Mesenchymal stem cell (in vitro differentiated cells and primary cell): ENCODE measurements at regions not wholly inside any gene's neighbourhood (a gene's known extent, or its start where the extent isn't known, plus 50 kb on each side); places are given as distances from the start of the nearest gene placed in this dataset.

Experiments
- DNase-seq: peaks from one replicate; pipeline ENCODE4 v3.0.0-alpha.2; 2013
- H2AFZ ChIP-seq: one replicate; pipeline ENCODE4 v1.6.1; 2013; ENCODE audit warnings: low read depth, mild to moderate bottlenecking, control low read depth, inconsistent platforms, low read length, moderate library complexity
- H2AK5ac ChIP-seq: 2 replicates; pipeline ENCODE4 v1.6.1; 2013; ENCODE audit warnings: low read length, moderate library complexity, mild to moderate bottlenecking, inconsistent platforms; ENCODE audit not compliant: severe bottlenecking
- H2BK120ac ChIP-seq: one replicate; pipeline ENCODE4 v1.6.1; 2013; ENCODE audit warnings: low read depth, mild to moderate bottlenecking, inconsistent platforms, low read length, moderate library complexity
- H2BK12ac ChIP-seq, 2 experiments: one replicate each; pipeline ENCODE4 v1.6.1; 2013; ENCODE audit warnings: inconsistent platforms in 2 of 2, low read length in 2 of 2, mild to moderate bottlenecking in 2 of 2, moderate library complexity in 2 of 2, control low read depth in 1 of 2
- H2BK15ac ChIP-seq: one replicate; pipeline ENCODE4 v1.6.1; 2013; ENCODE audit warnings: mild to moderate bottlenecking, low read depth, inconsistent platforms; ENCODE audit not compliant: poor library complexity, severe bottlenecking
- H2BK5ac ChIP-seq: 2 replicates; pipeline ENCODE4 v1.6.1; 2013; ENCODE audit warnings: low read depth, mild to moderate bottlenecking, low read length, control low read depth, inconsistent platforms; ENCODE audit not compliant: poor library complexity, severe bottlenecking
- H3K14ac ChIP-seq, 2 experiments: one replicate each; pipeline ENCODE4 v1.6.1; 2013; ENCODE audit warnings: inconsistent platforms in 2 of 2, low read length in 2 of 2, control low read depth in 1 of 2, mild to moderate bottlenecking in 1 of 2, moderate library complexity in 1 of 2
- H3K18ac ChIP-seq, 2 experiments: one replicate each; pipeline ENCODE4 v1.6.1; 2013; ENCODE audit warnings: inconsistent platforms in 2 of 2, low read length in 2 of 2, control low read depth in 1 of 2, low read depth in 1 of 2, mild to moderate bottlenecking in 1 of 2
- H3K23ac ChIP-seq, 2 experiments: one replicate each; pipeline ENCODE4 v1.6.1; 2013; ENCODE audit warnings: inconsistent platforms in 2 of 2, low read length in 2 of 2, mild to moderate bottlenecking in 2 of 2, moderate library complexity in 2 of 2, control low read depth in 1 of 2
- H3K27ac ChIP-seq: 2 replicates; pipeline ENCODE4 v1.5.1; 2013; ENCODE audit warnings: mild to moderate bottlenecking, moderate library complexity, low read length, control low read depth, inconsistent platforms; ENCODE audit not compliant: poor library complexity, severe bottlenecking
- H3K27me3 ChIP-seq, 2 experiments: 2 replicates each; pipeline versions ENCODE4 v1.6.1 to v1.7.0; 2013; ENCODE audit warnings: low read length in 2 of 2, mild to moderate bottlenecking in 2 of 2, moderate library complexity in 2 of 2, control low read depth in 1 of 2, inconsistent platforms in 1 of 2; ENCODE audit not compliant: control insufficient read depth in 1 of 2, insufficient read depth in 1 of 2
- H3K36me3 ChIP-seq, 2 experiments: 2 replicates each; pipeline versions ENCODE4 v1.6.1 to v1.7.0; 2013; ENCODE audit warnings: low read length in 2 of 2, control low read depth in 1 of 2, inconsistent platforms in 1 of 2, low read depth in 1 of 2, mild to moderate bottlenecking in 1 of 2; ENCODE audit not compliant: insufficient read depth in 2 of 2, control insufficient read depth in 1 of 2
- H3K4ac ChIP-seq, 2 experiments: one replicate each; pipeline ENCODE4 v1.6.1; 2013; ENCODE audit warnings: inconsistent platforms in 2 of 2, low read length in 2 of 2, mild to moderate bottlenecking in 2 of 2, moderate library complexity in 2 of 2, control low read depth in 1 of 2, low read depth in 1 of 2
- H3K4me1 ChIP-seq: 2 replicates; pipeline ENCODE4 v1.6.1; 2013; ENCODE audit warnings: low read depth, low read length, control low read depth; ENCODE audit not compliant: control insufficient read depth, insufficient read depth
- H3K4me2 ChIP-seq: 2 replicates; pipeline ENCODE4 v1.6.1; 2013; ENCODE audit warnings: low read length, mild to moderate bottlenecking, inconsistent platforms; ENCODE audit not compliant: poor library complexity, severe bottlenecking
- H3K4me3 ChIP-seq, 2 experiments: 2 replicates each; pipeline versions ENCODE4 v1.5.1 to v1.7.0; 2013; ENCODE audit warnings: low read length in 2 of 2, mild to moderate bottlenecking in 2 of 2, control low read depth in 1 of 2, low read depth in 1 of 2; ENCODE audit not compliant: insufficient read depth in 1 of 2
- H3K79me1 ChIP-seq: replicated peaks from 2 replicates; pipeline ENCODE4 v1.6.1; 2013; ENCODE audit warnings: mild to moderate bottlenecking, control low read depth, low read length, inconsistent platforms; ENCODE audit not compliant: poor library complexity, severe bottlenecking
- H3K9ac ChIP-seq: 2 replicates; pipeline ENCODE4 v1.7.0; 2013; ENCODE audit warnings: mild to moderate bottlenecking, low read length, moderate library complexity
- H3K9me3 ChIP-seq: 2 replicates; pipeline ENCODE4 v1.7.0; 2013; ENCODE audit warnings: mild to moderate bottlenecking, low read length; ENCODE audit not compliant: control insufficient read depth
- H4K8ac ChIP-seq: one replicate; pipeline ENCODE4 v1.6.1; 2013; ENCODE audit warnings: inconsistent platforms, mild to moderate bottlenecking, low read length, moderate library complexity
- H4K91ac ChIP-seq: one replicate; pipeline ENCODE4 v1.6.1; 2013; ENCODE audit warnings: mild to moderate bottlenecking, low read length, inconsistent platforms
- WGBS: methylation state at CpG from one replicate; pipeline ENCODE4 v1.1.7; 2013; ENCODE audit warnings: mixed read lengths; 5-methylcytosine and 5-hydroxymethylcytosine counted together

GRCh38 chr2:51657849-51658248 lies 625.9 kb upstream of the NRXN1 start:
- H2BK120ac ChIP-seq: no peak overlapping the region
- whole genome bisulfite sequencing: 100% methylated on average over 3 of the region's 4 CpGs
- no peak overlapping the region for H3K4me3 ChIP-seq

GRCh38 chr2:51650769-51651168 lies 618.8 kb upstream of the NRXN1 start:
- no peak overlapping the region for H2AK5ac ChIP-seq
- H3K27me3 ChIP-seq: no peaks in the 10 kb centered on the region
- H3K9me3 ChIP-seq: peaks cover 7% of the 10 kb centered on the region
- H2BK15ac ChIP-seq: no peak overlapping the region
- H3K27ac ChIP-seq: no peak overlapping the region
- H2BK120ac ChIP-seq: no peak overlapping the region
- no peaks in the 10 kb centered on the region for H3K79me1 ChIP-seq
- no peak overlapping the region for H3K14ac ChIP-seq
- no peak overlapping the region for H4K91ac ChIP-seq
- no peak overlapping the region for H3K23ac ChIP-seq
- H2AFZ ChIP-seq: no peak overlapping the region
- H3K4me2 ChIP-seq: no peak overlapping the region
- H2BK5ac ChIP-seq: no peak overlapping the region
- H3K9ac ChIP-seq: no peak overlapping the region
- no peak for DNase-seq
- H3K4me1 ChIP-seq: no peaks in the 10 kb centered on the region
- H3K4ac ChIP-seq: no peak overlapping the region
- no peak overlapping the region for H4K8ac ChIP-seq
- no peak overlapping the region for H3K4me3 ChIP-seq
- H2BK12ac ChIP-seq: no peak overlapping the region
- H3K18ac ChIP-seq: no peak overlapping the region
- H3K36me3 ChIP-seq: no peaks in the 10 kb centered on the region

More at GRCh38 chr2:51657849-51658248, 625.9 kb upstream of the NRXN1 start:
- no peak overlapping the region for H2BK15ac ChIP-seq
- no peak overlapping the region for H2AFZ ChIP-seq
- no peak overlapping the region for H3K4ac ChIP-seq
- H3K23ac ChIP-seq: no peak overlapping the region
- no peak for DNase-seq
- no peak overlapping the region for H3K18ac ChIP-seq
- H3K4me2 ChIP-seq: no peak overlapping the region
- H4K8ac ChIP-seq: no peak overlapping the region
- no peak overlapping the region for H3K9ac ChIP-seq
- H3K27ac ChIP-seq: no peak overlapping the region
- no peak overlapping the region for H4K91ac ChIP-seq
- no peak overlapping the region for H2BK12ac ChIP-seq
- peaks cover 5% of the 10 kb centered on the region for H3K9me3 ChIP-seq
- no peaks in the 10 kb centered on the region for H3K4me1 ChIP-seq
- no peaks in the 10 kb centered on the region for H3K27me3 ChIP-seq
- no peaks in the 10 kb centered on the region for H3K36me3 ChIP-seq
- H2AK5ac ChIP-seq: no peak overlapping the region
- H2BK5ac ChIP-seq: no peak overlapping the region
- H3K79me1 ChIP-seq: no peaks in the 10 kb centered on the region
- no peak overlapping the region for H3K14ac ChIP-seq

GRCh38 chr2:51649366-51649765 lies 617.4 kb upstream of the NRXN1 start:
- H3K4ac ChIP-seq: no peak overlapping the region
- H3K79me1 ChIP-seq: no peaks in the 10 kb centered on the region
- no peak overlapping the region for H3K18ac ChIP-seq
- no peak overlapping the region for H4K91ac ChIP-seq
- no peak overlapping the region for H2BK5ac ChIP-seq
- no peak overlapping the region for H4K8ac ChIP-seq
- H3K36me3 ChIP-seq: no peaks in the 10 kb centered on the region
- H2BK120ac ChIP-seq: no peak overlapping the region
- H2BK12ac ChIP-seq: no peak overlapping the region
- no peak overlapping the region for H3K23ac ChIP-seq
- no peak overlapping the region for H3K14ac ChIP-seq
- no CpG with 5 or more reads among the region's 1 CpG for WGBS
- H3K27me3 ChIP-seq: no peaks in the 10 kb centered on the region
- no peak overlapping the region for H3K4me2 ChIP-seq
- no peak overlapping the region for H2BK15ac ChIP-seq
- H2AFZ ChIP-seq: no peak overlapping the region
- DNase-seq: no peak
- no peak overlapping the region for H3K9ac ChIP-seq
- H2AK5ac ChIP-seq: no peak overlapping the region
- no peak overlapping the region for H3K27ac ChIP-seq
- peaks cover 7% of the 10 kb centered on the region for H3K9me3 ChIP-seq
- no peaks in the 10 kb centered on the region for H3K4me1 ChIP-seq
- H3K4me3 ChIP-seq: no peak overlapping the region

- no peak overlapping the region for H2BK15ac ChIP-seq
- H2BK5ac ChIP-seq: no peak overlapping the region
- no peak overlapping the region for H4K91ac ChIP-seq
- no peaks in the 10 kb centered on the region for H3K79me1 ChIP-seq
- no peak overlapping the region for H2AFZ ChIP-seq
- no peak overlapping the region for H3K18ac ChIP-seq
- H4K8ac ChIP-seq: no peak overlapping the region
- H3K14ac ChIP-seq: no peak overlapping the region
- H3K36me3 ChIP-seq: no peaks in the 10 kb centered on the region
- no peak overlapping the region for H3K23ac ChIP-seq
- no peak for DNase-seq
- no peak overlapping the region for H2BK12ac ChIP-seq
- peaks cover 3% of the 10 kb centered on the region for H3K9me3 ChIP-seq
- no peak overlapping the region for H3K4ac ChIP-seq
- no peak overlapping the region for H3K27ac ChIP-seq
- H3K27me3 ChIP-seq: no peaks in the 10 kb centered on the region
- no peak overlapping the region for H2AK5ac ChIP-seq
- no peak overlapping the region for H3K9ac ChIP-seq
- no peaks in the 10 kb centered on the region for H3K4me1 ChIP-seq
- no peak overlapping the region for H3K4me2 ChIP-seq
- no peak overlapping the region for H2BK120ac ChIP-seq
- H3K4me3 ChIP-seq: no peak overlapping the region
- 97% methylated on average over 4 of the region's 4 CpGs for WGBS
Measured at GRCh38 chr2:51638811-51639210, 606.9 kb upstream of the NRXN1 start.
